Activated naive CD8-positive, alpha-beta T cell treated with anti-CD3 and anti-CD28 coated beads, Interleukin-2, amount 10 ng/mL, durations not matched to agents 7 days and 5 days (primary cell): ENCODE measurements at regions not wholly inside any gene's neighbourhood (a gene's known extent, or its start where the extent isn't known, plus 50 kb on each side); places are given as distances from the start of the nearest gene placed in this dataset.

Experiments
- ATAC-seq: fragments of 150-1000 bp; cut with Tn5 transposase; one replicate; pipeline ENCODE4 v1.10.0; 2021; ENCODE audit warnings: low read depth, moderate library complexity
- POLR2A ChIA-PET: fragments of 350-600 bp; sonication (Branson Sonifier 250); formaldehyde crosslinking; loops from one replicate; lab custom pipeline; 2021; ENCODE audit warnings: antibody characterized with exemption; lab: Charles Lee
- DNase-seq: peaks from one replicate; pipeline ENCODE4 v3.0.0; 2021
- H3K27ac Mint-ChIP-seq: one replicate; pipeline ENCODE4 v1.8.0; 2022; ENCODE audit warnings: mild to moderate bottlenecking, mixed read lengths
- H3K27me3 Mint-ChIP-seq: one replicate; pipeline ENCODE4 v1.8.0; 2022; ENCODE audit warnings: mild to moderate bottlenecking, moderate library complexity, mixed read lengths
- H3K36me3 Mint-ChIP-seq: one replicate; pipeline ENCODE4 v1.8.0; 2021; ENCODE audit warnings: mild to moderate bottlenecking, mixed read lengths
- H3K4me1 Mint-ChIP-seq: one replicate; pipeline ENCODE4 v1.8.0; 2021; ENCODE audit warnings: mixed read lengths
- H3K4me3 Mint-ChIP-seq: one replicate; pipeline ENCODE4 v1.8.0; 2022; ENCODE audit warnings: mild to moderate bottlenecking, moderate library complexity, mixed read lengths
- H3K9me3 Mint-ChIP-seq: one replicate; pipeline ENCODE4 v1.8.0; 2021; ENCODE audit warnings: mixed read lengths

DNA sequence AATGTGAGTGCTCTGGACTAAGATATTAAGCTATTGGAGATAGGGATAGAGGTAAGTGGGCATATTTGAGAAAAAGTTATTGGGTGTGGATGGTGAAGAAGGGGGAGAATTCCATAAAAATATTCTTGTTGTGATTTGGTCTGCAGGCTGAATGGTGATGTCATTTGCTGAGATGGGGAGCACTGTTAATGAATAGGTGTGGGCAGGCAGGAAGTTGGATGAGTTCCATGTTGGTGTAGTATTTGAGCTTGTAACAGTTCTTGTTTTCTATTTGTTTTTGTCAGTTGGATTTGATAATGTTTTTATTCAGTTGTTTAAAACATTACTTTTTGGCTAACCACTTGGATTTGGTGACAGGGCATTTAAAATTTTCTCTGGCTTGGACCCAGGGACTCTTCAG, 168.8 kb downstream of the C11orf87 start:
- POLR2A ChIA-PET: no interaction called here
- no peaks in the 10 kb centered on the region for H3K9me3 Mint-ChIP-seq
- H3K27me3 Mint-ChIP-seq: no peaks in the 10 kb centered on the region
- ATAC-seq (no peak), DNase-seq (no peak)
- no peaks in the 10 kb centered on the region for H3K4me1 Mint-ChIP-seq
- no peak overlapping the region for H3K27ac Mint-ChIP-seq
- no peak overlapping the region for H3K4me3 Mint-ChIP-seq
- no peaks in the 10 kb centered on the region for H3K36me3 Mint-ChIP-seq

- POLR2A ChIA-PET: no interaction called here
- H3K4me1 Mint-ChIP-seq: no peaks in the 10 kb centered on the region
Measured at GRCh38 chr11:109597336-109597735, 175.3 kb downstream of the C11orf87 start.

GRCh38 chr11:109604481-109605400, 182.8 kb downstream of the C11orf87 start:
- H3K27ac Mint-ChIP-seq: no peak overlapping the region

More at GRCh38 chr11:109597336-109597735, 175.3 kb downstream of the C11orf87 start:
- no peaks in the 10 kb centered on the region for H3K27me3 Mint-ChIP-seq
- no peak overlapping the region for H3K27ac Mint-ChIP-seq
- ATAC-seq (no peak), DNase-seq (no peak)
- no peaks in the 10 kb centered on the region for H3K9me3 Mint-ChIP-seq
- no peaks in the 10 kb centered on the region for H3K36me3 Mint-ChIP-seq
- H3K4me3 Mint-ChIP-seq: no peak overlapping the region

GRCh38 chr11:109606256-109606655, 184.3 kb downstream of the C11orf87 start:
- POLR2A ChIA-PET: no interaction called here
- Mint-ChIP-seq H3K36me3 (no peaks in the 10 kb centered on the region), H3K4me3 (no peak overlapping the region), H3K9me3 (no peaks in the 10 kb centered on the region), H3K27ac (no peak overlapping the region), H3K27me3 (no peaks in the 10 kb centered on the region), H3K4me1 (no peaks in the 10 kb centered on the region)
- ATAC-seq (no peak), DNase-seq (no peak)

More at GRCh38 chr11:109604481-109605400, 182.8 kb downstream of the C11orf87 start:
- Mint-ChIP-seq H3K36me3 (no peaks in the 10 kb centered on the region), H3K4me3 (no peak overlapping the region), H3K4me1 (no peaks in the 10 kb centered on the region), H3K9me3 (no peaks in the 10 kb centered on the region), H3K27me3 (no peaks in the 10 kb centered on the region)
- POLR2A ChIA-PET: no interaction called here
- ATAC-seq: no peak
- DNase-seq: no peak

DNA sequence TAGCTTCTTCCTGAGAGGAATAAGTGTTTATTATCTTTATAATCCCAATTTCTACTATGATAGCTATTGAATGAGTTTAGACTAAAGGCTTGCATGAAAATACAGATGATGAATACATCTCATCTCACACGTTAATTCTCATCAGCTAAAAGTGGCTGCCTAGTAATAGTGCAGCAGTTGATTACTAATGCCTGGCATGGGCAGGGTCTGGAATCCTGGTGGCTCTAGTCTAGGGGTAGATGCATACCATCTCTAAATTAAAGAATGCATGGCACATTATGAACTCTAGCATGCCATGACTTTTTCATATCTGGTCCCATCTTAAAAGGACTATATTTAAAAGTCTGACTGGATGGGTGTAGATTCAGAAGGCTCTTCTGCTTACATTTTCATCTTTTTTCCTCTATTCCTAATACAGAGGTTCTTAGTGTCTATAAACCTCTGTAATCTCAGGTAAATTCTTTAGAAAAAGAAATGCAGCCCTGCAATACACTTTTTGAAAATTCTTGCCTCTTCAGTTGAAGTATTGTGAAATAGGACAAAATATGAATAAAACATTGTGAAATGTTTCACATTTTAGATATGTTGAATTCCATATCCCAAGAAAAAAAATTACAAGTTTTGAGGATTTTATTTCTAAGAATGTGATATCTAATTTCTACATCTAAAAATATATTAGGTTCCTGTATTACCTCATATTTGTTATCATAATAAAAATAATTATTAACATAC, 187.6 kb downstream of the C11orf87 start:
- no peak for ATAC-seq
- no peaks in the 10 kb centered on the region for H3K4me1 Mint-ChIP-seq
- no peaks in the 10 kb centered on the region for H3K36me3 Mint-ChIP-seq
- H3K27me3 Mint-ChIP-seq: no peaks in the 10 kb centered on the region
- DNase-seq: no peak
- H3K9me3 Mint-ChIP-seq: peaks cover 4% of the 10 kb centered on the region
- no peak overlapping the region for H3K27ac Mint-ChIP-seq
- POLR2A ChIA-PET: no interaction called here
- no peak overlapping the region for H3K4me3 Mint-ChIP-seq

- Mint-ChIP-seq H3K36me3 (no peaks in the 10 kb centered on the region), H3K9me3 (peaks cover 4% of the 10 kb centered on the region), H3K27me3 (no peaks in the 10 kb centered on the region), H3K4me1 (no peaks in the 10 kb centered on the region), H3K27ac (no peak overlapping the region), H3K4me3 (no peak overlapping the region)
- ATAC-seq (no peak), DNase-seq (no peak)
- POLR2A ChIA-PET: no interaction called here
Measured at GRCh38 chr11:109612496-109612895, 190.5 kb downstream of the C11orf87 start.

DNA sequence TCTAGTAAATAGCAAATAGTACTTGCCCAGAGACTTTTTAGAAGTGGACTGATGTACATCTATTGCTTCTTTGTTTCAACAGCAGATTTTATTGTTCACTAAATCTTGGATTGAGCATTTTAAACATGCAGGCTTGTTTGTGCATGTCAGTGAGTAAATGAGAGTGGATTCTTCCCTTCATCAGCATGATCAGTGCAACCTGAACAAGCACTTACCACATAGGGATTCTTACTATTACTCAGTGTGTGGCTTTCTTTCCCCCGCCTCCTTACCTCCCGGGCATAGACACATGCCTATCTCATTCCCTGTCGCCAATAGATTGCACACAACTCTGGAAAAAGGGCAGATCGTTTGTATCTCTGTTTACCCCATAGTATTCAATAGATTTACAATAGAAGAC, 197.5 kb downstream of the C11orf87 start:
- ATAC-seq: no peak
- Mint-ChIP-seq H3K27me3 (no peaks in the 10 kb centered on the region), H3K36me3 (no peaks in the 10 kb centered on the region), H3K4me3 (no peak overlapping the region), H3K4me1 (no peaks in the 10 kb centered on the region), H3K27ac (no peak overlapping the region), H3K9me3 (no peaks in the 10 kb centered on the region)
- DNase-seq: no peak
- POLR2A ChIA-PET: no interaction called here

GRCh38 chr11:109629734-109630133, 207.7 kb downstream of the C11orf87 start:
- Mint-ChIP-seq H3K4me3 (no peak overlapping the region), H3K27ac (no peak overlapping the region), H3K9me3 (no peaks in the 10 kb centered on the region), H3K36me3 (no peaks in the 10 kb centered on the region), H3K27me3 (no peaks in the 10 kb centered on the region), H3K4me1 (no peaks in the 10 kb centered on the region)
- DNase-seq: no peak
- ATAC-seq: no peak
- POLR2A ChIA-PET: no interaction called here

- no peaks in the 10 kb centered on the region for H3K36me3 Mint-ChIP-seq
- no peak overlapping the region for H3K4me3 Mint-ChIP-seq
- DNase-seq (no peak), ATAC-seq (no peak)
- H3K4me1 Mint-ChIP-seq: no peaks in the 10 kb centered on the region
- no peak overlapping the region for H3K27ac Mint-ChIP-seq
- POLR2A ChIA-PET: no interaction called here
- no peaks in the 10 kb centered on the region for H3K27me3 Mint-ChIP-seq
- H3K9me3 Mint-ChIP-seq: peaks cover 1% of the 10 kb centered on the region
Measured at GRCh38 chr11:109641549-109641948, 219.6 kb downstream of the C11orf87 start.

DNA sequence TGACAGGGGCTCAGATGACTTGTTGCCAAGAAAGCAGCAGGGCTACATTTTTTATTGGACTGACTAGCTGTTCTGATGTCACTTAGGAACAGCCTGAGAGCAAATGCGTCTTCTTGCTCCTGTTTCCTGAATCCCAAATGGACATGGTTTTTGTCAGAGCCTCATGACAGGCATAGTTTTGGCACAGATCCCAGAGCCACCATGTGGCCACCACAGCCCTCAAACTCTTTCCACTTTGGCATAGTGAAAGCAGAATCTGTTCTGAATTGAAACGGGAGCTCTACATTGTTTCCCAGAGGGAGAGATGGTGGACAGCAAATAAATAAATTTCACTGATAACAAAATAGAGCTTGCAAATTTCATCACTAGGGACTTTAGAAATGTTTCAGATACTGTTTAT, 222.2 kb downstream of the C11orf87 start:
- no peaks in the 10 kb centered on the region for H3K27me3 Mint-ChIP-seq
- no peak overlapping the region for H3K4me3 Mint-ChIP-seq
- no peak overlapping the region for H3K27ac Mint-ChIP-seq
- no peaks in the 10 kb centered on the region for H3K4me1 Mint-ChIP-seq
- no peaks in the 10 kb centered on the region for H3K9me3 Mint-ChIP-seq
- POLR2A ChIA-PET: no interaction called here
- H3K36me3 Mint-ChIP-seq: no peaks in the 10 kb centered on the region
- ATAC-seq (no peak), DNase-seq (no peak)

DNA sequence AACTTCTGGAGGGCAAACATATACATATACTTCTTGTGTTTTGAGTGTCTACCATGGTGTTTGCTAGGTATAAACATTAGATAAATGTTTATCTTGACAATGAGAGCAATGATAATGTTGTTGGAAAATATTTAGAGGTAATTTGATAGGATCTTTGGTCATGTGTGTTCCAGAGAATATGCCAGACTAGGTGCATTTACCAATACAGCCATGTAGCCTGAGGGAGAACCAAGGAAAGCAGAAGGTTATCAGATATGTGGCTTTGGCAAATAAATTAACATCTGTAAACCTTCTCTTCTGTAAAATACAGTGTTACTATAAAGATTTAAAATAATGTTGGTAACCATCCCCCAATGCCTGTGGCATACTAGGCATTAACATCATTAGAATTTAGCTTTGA, 226.8 kb downstream of the C11orf87 start:
- Mint-ChIP-seq H3K36me3 (no peaks in the 10 kb centered on the region), H3K27ac (no peak overlapping the region), H3K27me3 (no peaks in the 10 kb centered on the region), H3K4me1 (no peaks in the 10 kb centered on the region), H3K4me3 (no peak overlapping the region), H3K9me3 (no peaks in the 10 kb centered on the region)
- ATAC-seq: no peak
- no peak for DNase-seq
- POLR2A ChIA-PET: no interaction called here

DNA sequence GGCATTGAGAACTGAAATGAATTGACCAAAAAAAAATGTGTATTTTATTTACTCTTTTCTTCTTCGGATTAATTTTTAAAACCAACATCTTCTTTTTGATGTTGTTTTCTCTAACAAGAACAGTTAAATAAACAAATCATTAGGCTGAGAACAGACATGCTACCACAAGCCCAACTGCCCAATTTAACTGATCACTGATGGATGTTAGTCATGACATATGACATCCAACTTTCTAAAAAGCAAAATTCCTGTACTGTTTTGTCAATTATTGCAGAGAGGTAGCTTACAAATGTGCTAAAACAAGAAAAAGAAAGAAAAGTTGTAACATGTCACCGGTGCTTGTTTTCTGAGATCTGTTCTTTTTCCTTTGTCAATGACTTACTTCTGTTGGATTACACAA, 232.1 kb downstream of the C11orf87 start:
- Mint-ChIP-seq H3K27me3 (no peaks in the 10 kb centered on the region), H3K27ac (no peak overlapping the region), H3K36me3 (no peaks in the 10 kb centered on the region), H3K4me3 (no peak overlapping the region), H3K9me3 (peaks cover 2% of the 10 kb centered on the region), H3K4me1 (no peaks in the 10 kb centered on the region)
- POLR2A ChIA-PET: no interaction called here
- ATAC-seq (no peak), DNase-seq (no peak)

GRCh38 chr11:109658190-109658589, 236.2 kb downstream of the C11orf87 start:
- POLR2A ChIA-PET: no interaction called here
- H3K27ac Mint-ChIP-seq: no peak overlapping the region
- no peak overlapping the region for H3K4me3 Mint-ChIP-seq
- DNase-seq (no peak), ATAC-seq (no peak)
- H3K36me3 Mint-ChIP-seq: no peaks in the 10 kb centered on the region
- no peaks in the 10 kb centered on the region for H3K27me3 Mint-ChIP-seq
- H3K4me1 Mint-ChIP-seq: no peaks in the 10 kb centered on the region
- peaks cover 2% of the 10 kb centered on the region for H3K9me3 Mint-ChIP-seq

- Mint-ChIP-seq H3K27me3 (no peaks in the 10 kb centered on the region), H3K36me3 (no peaks in the 10 kb centered on the region), H3K9me3 (peaks cover 4% of the 10 kb centered on the region), H3K4me3 (no peak overlapping the region), H3K4me1 (no peaks in the 10 kb centered on the region), H3K27ac (no peak overlapping the region)
- POLR2A ChIA-PET: no interaction called here
- DNase-seq: no peak
- ATAC-seq: no peak
Measured at GRCh38 chr11:109667719-109668118, 245.7 kb downstream of the C11orf87 start.
